NB4 (cell line): ENCODE measurements at regions not wholly inside any gene's neighbourhood (a gene's known extent, or its start where the extent isn't known, plus 50 kb on each side); places are given as distances from the start of the nearest gene placed in this dataset.

ENCODE experiments used
- DNase-seq: peaks from one replicate; pipeline ENCODE4 v3.0.0; 2010; ENCODE audit warnings: low read depth
- H3K4me3 ChIP-seq: one replicate; pipeline ENCODE4 v1.5.1; 2011; ENCODE audit warnings: mild to moderate bottlenecking, low read depth, low read length, moderate library complexity
- CTCF ChIP-seq: IDR thresholded peaks from one replicate; pipeline ENCODE4 v1.5.1; 2012; ENCODE audit warnings: low read depth, low read length
- MAX ChIP-seq: IDR thresholded peaks from 2 replicates; pipeline ENCODE4 v1.6.1; 2011; ENCODE audit warnings: low read depth, low read length
- MYC ChIP-seq: IDR thresholded peaks from 2 replicates; pipeline ENCODE4 v1.6.1; 2011; ENCODE audit warnings: low read depth, low read length
- POLR2A ChIP-seq: IDR thresholded peaks from 2 replicates; pipeline ENCODE4 v1.6.1; 2011; ENCODE audit warnings: mild to moderate bottlenecking; ENCODE audit not compliant: insufficient read length; ENCODE audit errors: extremely low read depth

GRCh38 chr3:14590569-14590968, 50.4 kb upstream of the GRIP2 start:
- no peak for DNase-seq
- H3K4me3 ChIP-seq, result no peak overlapping the region
- TF ChIP-seq CTCF, result no peak

GRCh38 chr3:14592390-14592789, 52.2 kb upstream of the GRIP2 start:
- DNase-seq, result no peak

GRCh38 chr3:14592836-14593235, 52.7 kb upstream of the GRIP2 start:
- no peak for DNase-seq
- TF ChIP-seq MYC (no peak), POLR2A (no peak), MAX (no peak), CTCF (no peak)
- H3K4me3 ChIP-seq, result no peak overlapping the region

More at GRCh38 chr3:14592390-14592789, 52.2 kb upstream of the GRIP2 start:
- H3K4me3 ChIP-seq, result no peak overlapping the region
- TF ChIP-seq MYC (no peak), MAX (no peak), CTCF (no peak), POLR2A (no peak)

GRCh38 chr3:14594234-14594633, 54.1 kb upstream of the GRIP2 start:
- no peak overlapping the region for H3K4me3 ChIP-seq
- DNase-seq, result no peak
- TF ChIP-seq MYC, result no peak
- no peak for TF ChIP-seq POLR2A
- TF ChIP-seq CTCF, result no peak
- TF ChIP-seq MAX, result no peak

GRCh38 chr3:14595561-14595960, 55.4 kb upstream of the GRIP2 start:
- TF ChIP-seq POLR2A (no peak), MAX (no peak), CTCF (no peak), MYC (no peak)
- no peak overlapping the region for H3K4me3 ChIP-seq
- DNase-seq, result no peak

- no peak for TF ChIP-seq MAX
- no peak for TF ChIP-seq MYC
- no peak for TF ChIP-seq POLR2A
- TF ChIP-seq CTCF, result no peak
- no peak for DNase-seq
These were observed 54.3 kb upstream of the CCDC174 start for GRCh38 chr3:14597266-14597665.

More at GRCh38 chr3:14597266-14597665, 54.3 kb upstream of the CCDC174 start:
- H3K4me3 ChIP-seq, result no peak overlapping the region
